ENCODE measurements at regions not wholly inside any gene's neighbourhood (a gene's known extent, or its start where the extent isn't known, plus 50 kb on each side); places are given as distances from the start of the nearest gene placed in this dataset.

DNA sequence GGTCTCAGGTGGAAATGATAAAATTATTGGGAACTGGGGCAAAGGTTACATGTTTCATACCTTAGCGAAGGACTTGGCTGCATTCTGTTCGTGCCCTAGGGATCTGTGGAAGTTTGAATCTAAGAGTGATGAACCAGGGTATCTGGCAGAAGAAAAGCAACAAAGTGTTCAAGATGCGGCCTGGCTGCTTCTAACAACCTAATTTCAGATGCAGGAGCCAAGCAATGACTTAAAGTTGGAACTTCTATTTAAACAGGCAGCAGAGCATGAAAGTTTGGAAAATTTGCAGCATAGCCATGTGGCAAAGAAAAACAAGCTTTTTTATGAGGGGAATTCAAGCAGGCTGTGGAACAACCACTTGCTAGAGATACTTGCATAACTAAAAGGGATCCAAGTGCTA lies 73.5 kb downstream of the CD24 start:
- 90% methylated on average over 3 of the region's 3 CpGs for WGBS
- DNase-seq (ENCODE audit: low spot score in 2 of 2): no peak
- TF ChIP-seq POLR2A (IDR thresholded peaks at IDR 0.05) (no peak), EP300 (IDR thresholded peaks at IDR 0.05) (no peak), POLR2AphosphoS5 (IDR thresholded peaks at IDR 0.05) (no peak)
- TF ChIP-seq, protein P1, sequence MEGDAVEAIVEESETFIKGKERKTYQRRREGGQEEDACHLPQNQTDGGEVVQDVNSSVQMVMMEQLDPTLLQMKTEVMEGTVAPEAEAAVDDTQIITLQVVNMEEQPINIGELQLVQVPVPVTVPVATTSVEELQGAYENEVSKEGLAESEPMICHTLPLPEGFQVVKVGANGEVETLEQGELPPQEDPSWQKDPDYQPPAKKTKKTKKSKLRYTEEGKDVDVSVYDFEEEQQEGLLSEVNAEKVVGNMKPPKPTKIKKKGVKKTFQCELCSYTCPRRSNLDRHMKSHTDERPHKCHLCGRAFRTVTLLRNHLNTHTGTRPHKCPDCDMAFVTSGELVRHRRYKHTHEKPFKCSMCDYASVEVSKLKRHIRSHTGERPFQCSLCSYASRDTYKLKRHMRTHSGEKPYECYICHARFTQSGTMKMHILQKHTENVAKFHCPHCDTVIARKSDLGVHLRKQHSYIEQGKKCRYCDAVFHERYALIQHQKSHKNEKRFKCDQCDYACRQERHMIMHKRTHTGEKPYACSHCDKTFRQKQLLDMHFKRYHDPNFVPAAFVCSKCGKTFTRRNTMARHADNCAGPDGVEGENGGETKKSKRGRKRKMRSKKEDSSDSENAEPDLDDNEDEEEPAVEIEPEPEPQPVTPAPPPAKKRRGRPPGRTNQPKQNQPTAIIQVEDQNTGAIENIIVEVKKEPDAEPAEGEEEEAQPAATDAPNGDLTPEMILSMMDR (IDR thresholded peaks at IDR 0.05): no peak
- no peak overlapping the region for H3K4me3 ChIP-seq
- H3K36me3 ChIP-seq: no peaks in the 10 kb centered on the region
- no peak overlapping the region for H3K27ac ChIP-seq
- peaks cover 3% of the 10 kb centered on the region for H3K27me3 ChIP-seq
- H3K4me1 ChIP-seq: no peaks in the 10 kb centered on the region
- no peaks in the 10 kb centered on the region for H3K9me3 ChIP-seq

DNA sequence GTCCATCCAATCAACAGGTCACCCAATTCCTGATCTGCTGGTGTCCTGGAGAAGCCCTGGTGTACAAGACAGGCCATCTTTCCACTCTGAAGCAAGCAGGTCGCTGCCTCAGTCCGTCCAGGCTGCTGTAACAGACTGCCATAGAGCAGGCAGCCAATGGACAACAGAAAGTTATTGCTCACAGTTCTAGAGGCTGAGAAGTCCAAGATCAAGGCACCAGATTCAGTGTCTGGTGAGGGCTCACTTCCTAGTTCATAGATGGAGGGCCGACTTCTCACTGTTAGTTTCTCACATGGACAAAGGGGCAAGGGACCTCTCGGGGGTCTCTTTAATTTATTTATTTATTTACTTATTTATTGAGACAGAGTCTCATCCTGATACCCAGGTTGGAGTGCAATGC lies 74.8 kb downstream of the CD24 start:
- Histone ChIP-seq H3K4me1 (no peaks in the 10 kb centered on the region), H3K9me3 (no peaks in the 10 kb centered on the region), H3K27ac (no peak overlapping the region), H3K36me3 (no peaks in the 10 kb centered on the region), H3K27me3 (peaks cover 3% of the 10 kb centered on the region), H3K4me3 (no peak overlapping the region)
- WGBS: 86% methylated on average over 4 of the region's 4 CpGs
- no peak for DNase-seq (ENCODE audit: low spot score in 2 of 2)
- TF ChIP-seq POLR2AphosphoS5 (IDR thresholded peaks at IDR 0.05) (no peak), POLR2A (IDR thresholded peaks at IDR 0.05) (no peak), EP300 (IDR thresholded peaks at IDR 0.05) (no peak)
- TF ChIP-seq, protein P1 (IDR thresholded peaks at IDR 0.05): no peak

DNA sequence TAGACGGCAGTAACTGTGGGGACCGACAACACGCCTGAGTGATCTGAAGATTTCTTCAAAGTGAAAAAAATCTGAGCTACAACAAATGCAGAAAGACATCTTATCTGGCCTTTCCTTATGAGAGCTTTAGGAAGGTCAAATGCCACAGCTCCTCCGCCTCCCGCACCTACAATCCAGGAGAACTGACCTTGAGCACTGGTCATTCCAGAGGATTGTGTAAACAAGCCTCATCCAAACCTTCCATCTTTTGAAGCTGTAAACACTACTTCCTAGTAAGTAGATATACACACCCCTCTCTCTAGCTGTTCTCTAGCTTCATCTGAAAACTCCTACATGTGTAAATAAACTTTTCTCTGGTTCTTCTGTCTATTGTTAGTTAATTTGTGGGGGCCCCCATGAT lies 76.9 kb downstream of the CD24 start:
- Histone ChIP-seq H3K36me3 (no peaks in the 10 kb centered on the region), H3K27me3 (no peaks in the 10 kb centered on the region), H3K9me3 (no peaks in the 10 kb centered on the region), H3K27ac (no peak overlapping the region), H3K4me1 (no peaks in the 10 kb centered on the region), H3K4me3 (no peak overlapping the region)
- TF ChIP-seq POLR2A (IDR thresholded peaks at IDR 0.05): no peak
- TF ChIP-seq, protein P1 (IDR thresholded peaks at IDR 0.05): no peak
- no peak for TF ChIP-seq POLR2AphosphoS5 (IDR thresholded peaks at IDR 0.05)
- no peak for TF ChIP-seq EP300 (IDR thresholded peaks at IDR 0.05)
- DNase-seq (ENCODE audit: low spot score in 2 of 2): no peak
- 80% methylated on average over 5 of the region's 5 CpGs for WGBS

DNA sequence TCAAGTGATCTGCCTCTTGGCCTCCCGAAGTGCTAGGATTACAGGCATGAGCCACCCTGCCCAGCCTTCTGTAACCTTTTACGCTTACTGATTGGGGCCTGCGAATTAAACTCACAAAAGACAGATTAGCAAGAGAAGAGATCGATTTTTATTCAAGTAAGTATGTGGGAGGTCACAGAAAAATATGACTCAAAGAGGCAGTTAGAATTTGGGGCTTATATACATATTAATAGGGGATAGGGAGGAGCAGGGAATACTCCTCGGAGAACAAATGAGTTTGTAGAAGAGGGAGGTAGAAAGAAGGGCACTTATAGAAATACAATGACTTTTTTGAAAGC lies 78.9 kb downstream of the CD24 start:
- 80% methylated on average over 5 of the region's 5 CpGs for WGBS
- Histone ChIP-seq H3K36me3 (no peaks in the 10 kb centered on the region), H3K4me1 (no peaks in the 10 kb centered on the region), H3K27ac (no peak overlapping the region), H3K4me3 (no peak overlapping the region), H3K9me3 (no peaks in the 10 kb centered on the region), H3K27me3 (no peaks in the 10 kb centered on the region)
- DNase-seq (ENCODE audit: low spot score in 2 of 2): no peak
- no peak for TF ChIP-seq EP300 (IDR thresholded peaks at IDR 0.05)
- no peak for TF ChIP-seq POLR2A (IDR thresholded peaks at IDR 0.05)
- no peak for TF ChIP-seq POLR2AphosphoS5 (IDR thresholded peaks at IDR 0.05)
- TF ChIP-seq, protein P1 (IDR thresholded peaks at IDR 0.05): no peak

DNA sequence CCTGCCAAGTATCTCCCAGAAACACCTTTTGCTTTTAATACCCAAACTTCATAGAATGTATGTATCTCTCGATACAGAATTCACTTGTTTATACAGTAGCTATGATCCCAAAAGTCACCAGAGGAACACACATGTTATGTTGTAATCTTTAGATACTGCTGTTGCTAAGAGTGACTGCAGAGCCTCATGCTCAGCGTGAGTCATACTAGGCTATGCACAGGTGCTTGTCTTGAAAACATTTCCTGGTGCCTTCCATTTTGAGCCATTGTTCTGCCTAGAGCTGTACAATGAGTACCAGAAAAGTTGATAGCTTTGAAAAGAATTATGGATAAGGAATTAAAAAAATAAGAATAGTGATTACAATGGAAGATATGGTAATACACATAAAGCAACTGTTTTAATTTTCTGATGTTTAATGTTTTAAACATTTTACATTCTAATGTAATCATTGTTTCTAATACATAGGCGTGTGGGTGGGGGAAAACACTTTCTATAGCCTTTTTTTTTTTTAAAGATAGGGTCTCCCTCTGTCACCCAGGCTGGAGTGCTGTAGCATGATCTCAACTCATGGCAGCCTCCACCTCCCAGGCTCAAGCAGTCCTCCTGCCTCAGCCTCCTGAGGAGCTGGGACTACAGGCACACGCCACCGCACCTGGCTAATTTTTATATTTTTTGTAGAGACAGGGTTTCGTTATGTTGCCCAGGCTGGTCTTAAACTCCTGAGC lies 79.4 kb downstream of the CD24 start:
- no peaks in the 10 kb centered on the region for H3K27me3 ChIP-seq
- H3K27ac ChIP-seq: no peak overlapping the region
- 82% methylated on average over 6 of the region's 6 CpGs for WGBS

More for the DNA sequence above, 79.4 kb downstream of the CD24 start:
- DNase-seq (ENCODE audit: low spot score in 2 of 2): no peak
- TF ChIP-seq POLR2AphosphoS5 (IDR thresholded peaks at IDR 0.05): no peak
- TF ChIP-seq, protein P1 (IDR thresholded peaks at IDR 0.05): no peak
- no peak for TF ChIP-seq EP300 (IDR thresholded peaks at IDR 0.05)
- TF ChIP-seq POLR2A (IDR thresholded peaks at IDR 0.05): no peak
- Histone ChIP-seq H3K9me3 (no peaks in the 10 kb centered on the region), H3K36me3 (no peaks in the 10 kb centered on the region), H3K4me3 (no peak overlapping the region), H3K4me1 (no peaks in the 10 kb centered on the region)
